ENCODE measurements at regions not wholly inside any gene's neighbourhood (a gene's known extent, or its start where the extent isn't known, plus 50 kb on each side); places are given as distances from the start of the nearest gene placed in this dataset.

GRCh38 chr4:181643466-181643865 lies 599.7 kb upstream of the TENM3 start:
- no peak for TF ChIP-seq CTCF (IDR thresholded peaks at IDR 0.05; ENCODE audit: low read depth, low read length, missing control alignments)
- DNase-seq (ENCODE audit: extremely low read depth, low read depth), result no peak
- H3K4me3 ChIP-seq (replicated peaks; ENCODE audit: low read depth, low read length), result no peak overlapping the region

- no peak for DNase-seq (ENCODE audit: extremely low read depth, low read depth)
Measured at GRCh38 chr4:181645489-181645888, 597.7 kb upstream of the TENM3 start.

GRCh38 chr4:181646864-181647263 lies 596.3 kb upstream of the TENM3 start:
- DNase-seq (ENCODE audit: extremely low read depth, low read depth), result no peak
- no peak overlapping the region for H3K4me3 ChIP-seq (replicated peaks; ENCODE audit: low read depth, low read length)
- TF ChIP-seq CTCF (IDR thresholded peaks at IDR 0.05; ENCODE audit: low read depth, low read length, missing control alignments), result no peak

More at GRCh38 chr4:181645489-181645888, 597.7 kb upstream of the TENM3 start:
- TF ChIP-seq CTCF (IDR thresholded peaks at IDR 0.05; ENCODE audit: low read depth, low read length, missing control alignments), result no peak
- no peak overlapping the region for H3K4me3 ChIP-seq (replicated peaks; ENCODE audit: low read depth, low read length)

GRCh38 chr4:181647396-181648147 lies 595.6 kb upstream of the TENM3 start:
- DNase-seq (ENCODE audit: extremely low read depth, low read depth), result no peak
- H3K4me3 ChIP-seq (replicated peaks; ENCODE audit: low read depth, low read length), result no peak overlapping the region
- no peak for TF ChIP-seq CTCF (IDR thresholded peaks at IDR 0.05; ENCODE audit: low read depth, low read length, missing control alignments)

- TF ChIP-seq CTCF (IDR thresholded peaks at IDR 0.05; ENCODE audit: low read depth, low read length, missing control alignments), result no peak
- no peak for DNase-seq (ENCODE audit: extremely low read depth, low read depth)
- no peak overlapping the region for H3K4me3 ChIP-seq (replicated peaks; ENCODE audit: low read depth, low read length)
Measured at GRCh38 chr4:181650033-181650825, 593.0 kb upstream of the TENM3 start.

- DNase-seq (ENCODE audit: extremely low read depth, low read depth), result no peak
- no peak for TF ChIP-seq CTCF (IDR thresholded peaks at IDR 0.05; ENCODE audit: low read depth, low read length, missing control alignments)
Measured at GRCh38 chr4:181656748-181657147, 586.5 kb upstream of the TENM3 start.

More at GRCh38 chr4:181656748-181657147, 586.5 kb upstream of the TENM3 start:
- H3K4me3 ChIP-seq (replicated peaks; ENCODE audit: low read depth, low read length), result no peak overlapping the region

All from HFF-Myc (cell line).